Liver (tissue), 7 donors: ENCODE measurements at regions not wholly inside any gene's neighbourhood (a gene's known extent, or its start where the extent isn't known, plus 50 kb on each side); places are given as distances from the start of the nearest gene placed in this dataset.

Source experiments
- DNase-seq: peaks from one replicate; pipeline ENCODE4 v3.0.0-alpha.2; 2017; ENCODE audit warnings: low spot score
- H3K27ac ChIP-seq, 2 donors: one replicate each; pipeline ENCODE4 v1.7.0; 2013; ENCODE audit warnings: inconsistent platforms in 2 of 2, low read length in 2 of 2, control low read depth in 1 of 2, low read depth in 1 of 2, mild to moderate bottlenecking in 1 of 2
- H3K27me3 ChIP-seq, 4 donors: one replicate each; pipeline versions ENCODE4 v1.6.1 to v1.7.0; 2013; ENCODE audit warnings: low read length in 3 of 4, inconsistent platforms in 1 of 4, mild to moderate bottlenecking in 1 of 4, moderate library complexity in 1 of 4; ENCODE audit not compliant: control insufficient read depth in 4 of 4, insufficient read depth in 4 of 4
- H3K36me3 ChIP-seq, 4 donors: one replicate each; pipeline versions ENCODE4 v1.6.1 to v1.7.0; 2013; ENCODE audit warnings: low read length in 3 of 4, mild to moderate bottlenecking in 3 of 4, low read depth in 1 of 4, moderate library complexity in 1 of 4; ENCODE audit not compliant: control insufficient read depth in 4 of 4, insufficient read depth in 3 of 4
- H3K4me1 ChIP-seq, 4 donors: one replicate each; pipeline versions ENCODE4 v1.6.1 to v1.7.0; 2013; ENCODE audit warnings: low read length in 3 of 4, mild to moderate bottlenecking in 3 of 4, moderate library complexity in 1 of 4; ENCODE audit not compliant: control insufficient read depth in 4 of 4, insufficient read depth in 4 of 4
- H3K4me3 ChIP-seq, 3 donors: one replicate each; pipeline versions ENCODE4 v1.6.1 to v1.7.0; 2013; ENCODE audit warnings: low read length in 3 of 3, control low read depth in 1 of 3, low read depth in 1 of 3, mild to moderate bottlenecking in 1 of 3
- H3K9ac ChIP-seq, 2 donors: one replicate each; pipeline ENCODE4 v1.7.0; 2013; ENCODE audit warnings: low read length in 2 of 2, mild to moderate bottlenecking in 2 of 2, moderate library complexity in 2 of 2, control low read depth in 1 of 2, low read depth in 1 of 2
- H3K9me3 ChIP-seq, 4 donors: one replicate each; pipeline versions ENCODE4 v1.6.1 to v1.7.0; 2013; ENCODE audit warnings: low read length in 3 of 4; ENCODE audit not compliant: control insufficient read depth in 4 of 4
- EGR1 ChIP-seq, 2 donors: IDR thresholded peaks; 2 replicates each; pipeline ENCODE4 v1.6.1; 2016 to 2018; ENCODE audit warnings: antibody characterized with exemption in 2 of 2, low read depth in 2 of 2
- FOXA1 ChIP-seq: IDR thresholded peaks from 2 replicates; pipeline ENCODE4 v1.6.1; 2016; ENCODE audit warnings: antibody characterized with exemption
- FOXA2 ChIP-seq: IDR thresholded peaks from 2 replicates; pipeline ENCODE4 v1.6.1; 2016; ENCODE audit warnings: antibody characterized with exemption
- GABPA ChIP-seq, 2 donors: IDR thresholded peaks in 1 of 2; conservative IDR thresholded peaks in 1 of 2; 2 replicates each; pipeline ENCODE4 v1.6.1; 2016; ENCODE audit warnings: antibody characterized with exemption in 2 of 2, mild to moderate bottlenecking in 1 of 2, moderate library complexity in 1 of 2
- HNF4A ChIP-seq, 2 donors: conservative IDR thresholded peaks; 2 replicates each; pipeline ENCODE4 v1.6.1; 2016; ENCODE audit warnings: antibody characterized with exemption in 2 of 2, mild to moderate bottlenecking in 2 of 2
- HNF4G ChIP-seq: IDR thresholded peaks from 2 replicates; pipeline ENCODE4 v1.6.1; 2016; ENCODE audit warnings: antibody characterized with exemption
- JUND ChIP-seq, 2 donors: IDR thresholded peaks; 2 replicates each; pipeline ENCODE4 v1.6.1; 2016; ENCODE audit warnings: antibody characterized with exemption in 2 of 2
- NR2F2 ChIP-seq: IDR thresholded peaks from 2 replicates; pipeline ENCODE4 v1.6.1; 2016; ENCODE audit warnings: antibody characterized with exemption
- RAD21 ChIP-seq, 2 donors: IDR thresholded peaks; 2 replicates each; pipeline ENCODE4 v1.6.1; 2016; ENCODE audit warnings: antibody characterized with exemption in 2 of 2, mild to moderate bottlenecking in 2 of 2
- RXRA ChIP-seq, 2 donors: IDR thresholded peaks; 2 replicates each; pipeline ENCODE4 v1.6.1; 2017 to 2018; ENCODE audit warnings: antibody characterized with exemption in 2 of 2, mild to moderate bottlenecking in 1 of 2
- SP1 ChIP-seq: IDR thresholded peaks from 2 replicates; pipeline ENCODE4 v1.6.1; 2018; ENCODE audit warnings: antibody characterized with exemption, mild to moderate bottlenecking
- TAF1 ChIP-seq: conservative IDR thresholded peaks from 2 replicates; pipeline ENCODE4 v1.6.1; 2016; ENCODE audit warnings: antibody characterized with exemption, mild to moderate bottlenecking
- WGBS: extraction: QIAGEN DNeasy Blood & Tissue Kit; methylation state at CpG from one replicate; pipeline ENCODE4 v1.1.7; 2013; 5-methylcytosine and 5-hydroxymethylcytosine counted together
- TF ChIP-seq, protein P1 (sequence below): IDR thresholded peaks from 2 replicates; pipeline ENCODE4 v1.6.1; 2016; ENCODE audit warnings: antibody characterized with exemption, mild to moderate bottlenecking
- TF ChIP-seq, protein P2 (sequence below): IDR thresholded peaks from 2 replicates; pipeline ENCODE4 v1.6.1; 2016; ENCODE audit warnings: antibody characterized with exemption
- TF ChIP-seq, protein P3 (sequence below): IDR thresholded peaks from 2 replicates; pipeline ENCODE4 v1.6.1; 2016; ENCODE audit warnings: antibody characterized with exemption
- TF ChIP-seq, protein P4 (sequence below): IDR thresholded peaks from 2 replicates; pipeline ENCODE4 v1.6.1; 2016; ENCODE audit warnings: antibody characterized with exemption
- donor health status: healthy.
- donor health status: healthy.
- donor health status: healthy.
- donor health status: healthy.

DNA sequence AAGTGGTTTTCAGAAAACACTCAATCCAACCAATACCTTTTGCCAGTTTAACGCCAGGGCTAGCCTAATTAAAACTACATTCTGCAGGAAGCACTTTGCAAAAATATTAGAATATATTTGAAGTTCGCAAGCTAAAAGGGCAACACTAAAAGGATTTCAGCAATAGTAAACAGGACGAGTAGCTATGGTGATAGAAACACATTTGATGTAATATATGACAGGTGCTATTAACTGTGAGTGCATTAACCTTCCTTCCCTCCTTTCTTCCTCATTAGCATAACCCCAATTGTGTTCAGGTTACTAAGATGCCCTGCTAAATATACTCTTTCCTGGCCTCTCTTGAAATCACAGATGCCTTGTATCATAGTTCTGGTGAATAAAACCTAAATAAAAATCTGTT lies 85.6 kb upstream of the TMCC3 start:
- WGBS, result 78% methylated on average over 3 of the region's 3 CpGs
- no peaks in the 10 kb centered on the region for H3K27me3 ChIP-seq
- no peak overlapping the region for H3K9ac ChIP-seq
- TF ChIP-seq, protein P1, sequence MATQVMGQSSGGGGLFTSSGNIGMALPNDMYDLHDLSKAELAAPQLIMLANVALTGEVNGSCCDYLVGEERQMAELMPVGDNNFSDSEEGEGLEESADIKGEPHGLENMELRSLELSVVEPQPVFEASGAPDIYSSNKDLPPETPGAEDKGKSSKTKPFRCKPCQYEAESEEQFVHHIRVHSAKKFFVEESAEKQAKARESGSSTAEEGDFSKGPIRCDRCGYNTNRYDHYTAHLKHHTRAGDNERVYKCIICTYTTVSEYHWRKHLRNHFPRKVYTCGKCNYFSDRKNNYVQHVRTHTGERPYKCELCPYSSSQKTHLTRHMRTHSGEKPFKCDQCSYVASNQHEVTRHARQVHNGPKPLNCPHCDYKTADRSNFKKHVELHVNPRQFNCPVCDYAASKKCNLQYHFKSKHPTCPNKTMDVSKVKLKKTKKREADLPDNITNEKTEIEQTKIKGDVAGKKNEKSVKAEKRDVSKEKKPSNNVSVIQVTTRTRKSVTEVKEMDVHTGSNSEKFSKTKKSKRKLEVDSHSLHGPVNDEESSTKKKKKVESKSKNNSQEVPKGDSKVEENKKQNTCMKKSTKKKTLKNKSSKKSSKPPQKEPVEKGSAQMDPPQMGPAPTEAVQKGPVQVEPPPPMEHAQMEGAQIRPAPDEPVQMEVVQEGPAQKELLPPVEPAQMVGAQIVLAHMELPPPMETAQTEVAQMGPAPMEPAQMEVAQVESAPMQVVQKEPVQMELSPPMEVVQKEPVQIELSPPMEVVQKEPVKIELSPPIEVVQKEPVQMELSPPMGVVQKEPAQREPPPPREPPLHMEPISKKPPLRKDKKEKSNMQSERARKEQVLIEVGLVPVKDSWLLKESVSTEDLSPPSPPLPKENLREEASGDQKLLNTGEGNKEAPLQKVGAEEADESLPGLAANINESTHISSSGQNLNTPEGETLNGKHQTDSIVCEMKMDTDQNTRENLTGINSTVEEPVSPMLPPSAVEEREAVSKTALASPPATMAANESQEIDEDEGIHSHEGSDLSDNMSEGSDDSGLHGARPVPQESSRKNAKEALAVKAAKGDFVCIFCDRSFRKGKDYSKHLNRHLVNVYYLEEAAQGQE, result no peak
- TF ChIP-seq NR2F2, result no peak
- no peak for TF ChIP-seq JUND (IDR thresholded peaks at IDR 0.05)
- no peak for TF ChIP-seq FOXA1
- TF ChIP-seq GABPA (IDR thresholded peaks at IDR 0.05 in 1 of 2, conservative IDR thresholded peaks at IDR 0.05 in 1 of 2), result no peak
- no peak for TF ChIP-seq SP1
- TF ChIP-seq RXRA (IDR thresholded peaks at IDR 0.05), result no peak
- no peak for TF ChIP-seq FOXA2
- no peak for TF ChIP-seq RAD21 (IDR thresholded peaks at IDR 0.05)
- TF ChIP-seq, protein P2, sequence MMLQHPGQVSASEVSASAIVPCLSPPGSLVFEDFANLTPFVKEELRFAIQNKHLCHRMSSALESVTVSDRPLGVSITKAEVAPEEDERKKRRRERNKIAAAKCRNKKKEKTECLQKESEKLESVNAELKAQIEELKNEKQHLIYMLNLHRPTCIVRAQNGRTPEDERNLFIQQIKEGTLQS, result no peak
- no peak for TF ChIP-seq HNF4G
- no peak for TF ChIP-seq EGR1 (IDR thresholded peaks at IDR 0.05; ENCODE audit: low read depth in 2 of 2)
- H3K4me1 ChIP-seq, result no peaks in the 10 kb centered on the region
- DNase-seq, result no peak
- H3K9me3 ChIP-seq, result no peaks in the 10 kb centered on the region
- no peak overlapping the region for H3K27ac ChIP-seq
- no peaks in the 10 kb centered on the region for H3K36me3 ChIP-seq
- H3K4me3 ChIP-seq, result no peak overlapping the region

DNA sequence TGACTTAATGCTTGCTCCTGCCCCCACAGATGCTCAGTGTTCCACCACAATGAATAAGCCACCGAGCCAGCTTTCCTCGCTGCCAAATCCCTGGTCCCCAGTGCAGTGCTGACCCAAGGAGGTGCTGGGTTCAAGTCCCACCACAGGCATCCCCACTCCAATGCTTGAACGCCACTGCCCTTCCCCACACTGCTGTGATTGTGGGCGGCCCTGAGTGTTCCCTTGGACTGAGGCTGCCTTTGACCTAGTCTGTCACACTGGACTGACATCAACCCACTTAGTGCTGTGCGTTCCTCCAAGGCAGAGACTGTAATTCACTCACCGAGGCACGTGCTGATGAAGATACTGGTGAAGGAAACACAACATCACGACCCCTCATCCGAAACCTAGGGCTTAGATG lies 83.4 kb upstream of the TMCC3 start:
- no peak for DNase-seq
- Histone ChIP-seq H3K9ac (no peak overlapping the region), H3K27ac (no peak overlapping the region), H3K27me3 (no peaks in the 10 kb centered on the region), H3K4me1 (no peaks in the 10 kb centered on the region), H3K36me3 (no peaks in the 10 kb centered on the region), H3K4me3 (no peak overlapping the region), H3K9me3 (no peaks in the 10 kb centered on the region)
- TF ChIP-seq EGR1 (IDR thresholded peaks at IDR 0.05; ENCODE audit: low read depth in 2 of 2) (no peak), HNF4A (conservative IDR thresholded peaks at IDR 0.05) (no peak), NR2F2 (no peak), FOXA1 (no peak), TAF1 (no peak), SP1 (no peak), HNF4G (no peak)
- TF ChIP-seq, protein P2, result no peak
- TF ChIP-seq, protein P3, sequence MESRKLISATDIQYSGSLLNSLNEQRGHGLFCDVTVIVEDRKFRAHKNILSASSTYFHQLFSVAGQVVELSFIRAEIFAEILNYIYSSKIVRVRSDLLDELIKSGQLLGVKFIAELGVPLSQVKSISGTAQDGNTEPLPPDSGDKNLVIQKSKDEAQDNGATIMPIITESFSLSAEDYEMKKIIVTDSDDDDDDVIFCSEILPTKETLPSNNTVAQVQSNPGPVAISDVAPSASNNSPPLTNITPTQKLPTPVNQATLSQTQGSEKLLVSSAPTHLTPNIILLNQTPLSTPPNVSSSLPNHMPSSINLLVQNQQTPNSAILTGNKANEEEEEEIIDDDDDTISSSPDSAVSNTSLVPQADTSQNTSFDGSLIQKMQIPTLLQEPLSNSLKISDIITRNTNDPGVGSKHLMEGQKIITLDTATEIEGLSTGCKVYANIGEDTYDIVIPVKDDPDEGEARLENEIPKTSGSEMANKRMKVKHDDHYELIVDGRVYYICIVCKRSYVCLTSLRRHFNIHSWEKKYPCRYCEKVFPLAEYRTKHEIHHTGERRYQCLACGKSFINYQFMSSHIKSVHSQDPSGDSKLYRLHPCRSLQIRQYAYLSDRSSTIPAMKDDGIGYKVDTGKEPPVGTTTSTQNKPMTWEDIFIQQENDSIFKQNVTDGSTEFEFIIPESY, result no peak
- TF ChIP-seq, protein P4, sequence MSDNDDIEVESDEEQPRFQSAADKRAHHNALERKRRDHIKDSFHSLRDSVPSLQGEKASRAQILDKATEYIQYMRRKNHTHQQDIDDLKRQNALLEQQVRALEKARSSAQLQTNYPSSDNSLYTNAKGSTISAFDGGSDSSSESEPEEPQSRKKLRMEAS, result no peak
- WGBS, result 87% methylated on average over 9 of the region's 9 CpGs
